ENCODE measurements at regions not wholly inside any gene's neighbourhood (a gene's known extent, or its start where the extent isn't known, plus 50 kb on each side); places are given as distances from the start of the nearest gene placed in this dataset.

DNA sequence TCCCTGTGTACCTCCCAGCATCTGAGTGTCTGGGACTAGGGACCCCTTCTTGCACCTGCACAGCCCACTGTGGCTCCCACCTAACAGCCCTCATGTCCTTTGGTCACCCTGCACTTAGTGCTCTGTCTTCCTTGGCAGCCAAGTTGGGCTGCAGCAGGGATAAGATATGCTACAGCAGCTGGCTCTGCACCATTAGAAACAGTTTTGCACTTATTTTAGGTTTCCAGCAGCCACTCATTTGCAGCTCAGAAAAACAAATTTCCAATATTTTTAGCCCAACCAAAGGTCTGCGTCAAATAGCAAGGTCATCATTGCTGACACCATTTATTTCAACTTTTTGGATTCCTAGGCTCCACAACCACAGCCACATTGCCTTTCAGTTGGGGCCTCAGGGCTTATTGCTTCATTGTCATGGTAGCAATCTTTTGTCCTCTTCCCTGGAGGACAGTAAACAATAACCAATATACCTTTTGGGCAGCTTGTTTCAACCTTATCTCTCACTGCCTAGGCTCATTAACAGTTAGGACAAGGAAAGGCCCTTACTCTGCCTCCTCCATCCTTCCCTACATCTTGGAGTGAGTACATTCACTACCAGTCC, 263.9 kb downstream of the COX7C start:
- Histone ChIP-seq H3K4me1 (ENCODE audit: control insufficient read depth in 1 of 2, insufficient read depth in 2 of 2, low read length in 2 of 2) (no peaks in the 10 kb centered on the region), H3K9ac (ENCODE audit: insufficient read depth, low read length, poor library complexity, severe bottlenecking) (no peak overlapping the region), H3K4me2 (replicated peaks; ENCODE audit: extremely low read depth, low read length, poor library complexity, severe bottlenecking) (no peak overlapping the region), H3K36me3 (replicated peaks in 1 of 2; ENCODE audit: control insufficient read depth in 1 of 2, insufficient read depth in 2 of 2, low read length in 2 of 2) (no peaks in the 10 kb centered on the region), H3K27ac (ENCODE audit: low read depth in 1 of 2, low read length in 2 of 2) (no peak overlapping the region), H2AFZ (ENCODE audit: insufficient read depth, low read depth, low read length, poor library complexity, severe bottlenecking) (no peak overlapping the region), H4K20me1 (ENCODE audit: insufficient read depth, low read length) (no peaks in the 10 kb centered on the region), H3K9me3 (replicated peaks in 1 of 2; ENCODE audit: control insufficient read depth in 1 of 2, insufficient read depth in 1 of 2, low read length in 2 of 2) (no peaks in the 10 kb centered on the region), H3K79me2 (ENCODE audit: insufficient read depth, low read length) (no peaks in the 10 kb centered on the region), H3K27me3 (ENCODE audit: control insufficient read depth in 2 of 2, insufficient read depth in 2 of 2, low read length in 2 of 2) (no peaks in the 10 kb centered on the region), H3K4me3 (replicated peaks in 1 of 3; ENCODE audit: low read depth in 2 of 3, low read length in 3 of 3) (no peak overlapping the region)
- TF ChIP-seq, protein P1, sequence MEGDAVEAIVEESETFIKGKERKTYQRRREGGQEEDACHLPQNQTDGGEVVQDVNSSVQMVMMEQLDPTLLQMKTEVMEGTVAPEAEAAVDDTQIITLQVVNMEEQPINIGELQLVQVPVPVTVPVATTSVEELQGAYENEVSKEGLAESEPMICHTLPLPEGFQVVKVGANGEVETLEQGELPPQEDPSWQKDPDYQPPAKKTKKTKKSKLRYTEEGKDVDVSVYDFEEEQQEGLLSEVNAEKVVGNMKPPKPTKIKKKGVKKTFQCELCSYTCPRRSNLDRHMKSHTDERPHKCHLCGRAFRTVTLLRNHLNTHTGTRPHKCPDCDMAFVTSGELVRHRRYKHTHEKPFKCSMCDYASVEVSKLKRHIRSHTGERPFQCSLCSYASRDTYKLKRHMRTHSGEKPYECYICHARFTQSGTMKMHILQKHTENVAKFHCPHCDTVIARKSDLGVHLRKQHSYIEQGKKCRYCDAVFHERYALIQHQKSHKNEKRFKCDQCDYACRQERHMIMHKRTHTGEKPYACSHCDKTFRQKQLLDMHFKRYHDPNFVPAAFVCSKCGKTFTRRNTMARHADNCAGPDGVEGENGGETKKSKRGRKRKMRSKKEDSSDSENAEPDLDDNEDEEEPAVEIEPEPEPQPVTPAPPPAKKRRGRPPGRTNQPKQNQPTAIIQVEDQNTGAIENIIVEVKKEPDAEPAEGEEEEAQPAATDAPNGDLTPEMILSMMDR (IDR thresholded peaks at IDR 0.05): no peak
- no peaks in the 10 kb centered on the region for H3K4me1 Mint-ChIP-seq
- peak overlapping the region in 1 of 7 donors; percentile 46 for H3K27ac Mint-ChIP-seq
- H3K27me3 Mint-ChIP-seq (ENCODE audit: low read depth in 3 of 3): peaks cover 0 to 4% (median 0%) of the 10 kb centered on the region in 3 donors
- H3K36me3 Mint-ChIP-seq: no peaks in the 10 kb centered on the region
- 88% methylated on average over 1 of the region's 1 CpG for WGBS (ENCODE audit: insufficient coverage)
- intact Hi-C loops (cut with micrococcal nuclease): no loop called here
- H3K9me3 Mint-ChIP-seq: no peaks in the 10 kb centered on the region
- H3K4me3 Mint-ChIP-seq: no peak overlapping the region
- DNase-seq: no peak

GRCh38 chr5:86884608-86885007, 266.9 kb downstream of the COX7C start:
- Histone ChIP-seq H3K79me2 (ENCODE audit: insufficient read depth, low read length) (no peaks in the 10 kb centered on the region), H3K36me3 (replicated peaks in 1 of 2; ENCODE audit: control insufficient read depth in 1 of 2, insufficient read depth in 2 of 2, low read length in 2 of 2) (no peaks in the 10 kb centered on the region), H3K9me3 (replicated peaks in 1 of 2; ENCODE audit: control insufficient read depth in 1 of 2, insufficient read depth in 1 of 2, low read length in 2 of 2) (no peaks in the 10 kb centered on the region), H2AFZ (ENCODE audit: insufficient read depth, low read depth, low read length, poor library complexity, severe bottlenecking) (no peak overlapping the region), H3K27ac (ENCODE audit: low read depth in 1 of 2, low read length in 2 of 2) (no peak overlapping the region), H3K4me3 (replicated peaks in 1 of 3; ENCODE audit: low read depth in 2 of 3, low read length in 3 of 3) (no peak overlapping the region), H3K27me3 (ENCODE audit: control insufficient read depth in 2 of 2, insufficient read depth in 2 of 2, low read length in 2 of 2) (no peaks in the 10 kb centered on the region), H3K4me1 (ENCODE audit: control insufficient read depth in 1 of 2, insufficient read depth in 2 of 2, low read length in 2 of 2) (no peaks in the 10 kb centered on the region), H3K9ac (ENCODE audit: insufficient read depth, low read length, poor library complexity, severe bottlenecking) (no peak overlapping the region), H4K20me1 (ENCODE audit: insufficient read depth, low read length) (no peaks in the 10 kb centered on the region), H3K4me2 (replicated peaks; ENCODE audit: extremely low read depth, low read length, poor library complexity, severe bottlenecking) (no peak overlapping the region)
- DNase-seq: no peak
- Mint-ChIP-seq H3K4me3 (no peak overlapping the region), H3K36me3 (no peaks in the 10 kb centered on the region), H3K9me3 (no peaks in the 10 kb centered on the region), H3K4me1 (no peaks in the 10 kb centered on the region), H3K27me3 (ENCODE audit: low read depth in 3 of 3) (peaks cover 0 to 4% (median 0%) of the 10 kb centered on the region in 3 donors), H3K27ac (no peak overlapping the region)
- TF ChIP-seq, protein P1 (IDR thresholded peaks at IDR 0.05): no peak
- 97% methylated on average over 12 of the region's 16 CpGs for WGBS (ENCODE audit: insufficient coverage)
- intact Hi-C loops (cut with micrococcal nuclease): no loop called here

All from CD14-positive monocyte (primary cell).